ENCODE measurements at regions not wholly inside any gene's neighbourhood (a gene's known extent, or its start where the extent isn't known, plus 50 kb on each side); places are given as distances from the start of the nearest gene placed in this dataset.
"Not testable (repeated sequence)": the region's sequence is repeated elsewhere in the genome, so short reads cannot be mapped to it uniquely, and the experiment has no call there.

DNA sequence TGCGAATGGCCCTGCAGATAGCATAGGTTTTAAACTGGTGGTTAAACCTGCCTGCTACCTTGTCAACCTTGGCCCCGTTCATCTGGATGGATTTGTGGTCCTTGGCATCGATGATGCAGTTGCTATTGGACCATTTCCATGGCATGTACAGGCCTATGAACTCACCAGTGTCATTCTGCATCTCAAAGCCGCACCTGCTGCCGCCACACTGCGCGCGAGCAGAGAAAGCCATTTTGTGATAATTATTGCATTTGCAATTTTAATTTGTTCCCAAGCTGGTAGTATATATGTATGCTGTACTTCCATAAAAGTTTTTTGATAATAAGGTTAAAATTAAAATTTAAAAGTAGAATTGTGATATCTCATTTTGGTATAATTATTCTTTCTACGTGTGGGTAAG is 94.8 kb upstream of the UXS1 start:
- intact Hi-C loops (cut with DNase I), result no loop called here
- 91% methylated on average over 9 of the region's 9 CpGs for WGBS (ENCODE audit: insufficient coverage, low coverage, low lambda C conversion rate, missing lambda C conversion rate)
- Histone ChIP-seq H3K9me3 (no peaks in the 10 kb centered on the region), H3K27ac (no peak overlapping the region), H3K4me1 (no peaks in the 10 kb centered on the region), H3K27me3 (no peaks in the 10 kb centered on the region), H3K36me3 (no peaks in the 10 kb centered on the region), H3K4me3 (no peak overlapping the region)
- DNase-seq, result no peak
- no peak for TF ChIP-seq POLR2A (IDR thresholded peaks at IDR 0.05)
- TF ChIP-seq, protein P1, sequence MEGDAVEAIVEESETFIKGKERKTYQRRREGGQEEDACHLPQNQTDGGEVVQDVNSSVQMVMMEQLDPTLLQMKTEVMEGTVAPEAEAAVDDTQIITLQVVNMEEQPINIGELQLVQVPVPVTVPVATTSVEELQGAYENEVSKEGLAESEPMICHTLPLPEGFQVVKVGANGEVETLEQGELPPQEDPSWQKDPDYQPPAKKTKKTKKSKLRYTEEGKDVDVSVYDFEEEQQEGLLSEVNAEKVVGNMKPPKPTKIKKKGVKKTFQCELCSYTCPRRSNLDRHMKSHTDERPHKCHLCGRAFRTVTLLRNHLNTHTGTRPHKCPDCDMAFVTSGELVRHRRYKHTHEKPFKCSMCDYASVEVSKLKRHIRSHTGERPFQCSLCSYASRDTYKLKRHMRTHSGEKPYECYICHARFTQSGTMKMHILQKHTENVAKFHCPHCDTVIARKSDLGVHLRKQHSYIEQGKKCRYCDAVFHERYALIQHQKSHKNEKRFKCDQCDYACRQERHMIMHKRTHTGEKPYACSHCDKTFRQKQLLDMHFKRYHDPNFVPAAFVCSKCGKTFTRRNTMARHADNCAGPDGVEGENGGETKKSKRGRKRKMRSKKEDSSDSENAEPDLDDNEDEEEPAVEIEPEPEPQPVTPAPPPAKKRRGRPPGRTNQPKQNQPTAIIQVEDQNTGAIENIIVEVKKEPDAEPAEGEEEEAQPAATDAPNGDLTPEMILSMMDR (IDR thresholded peaks at IDR 0.05), result no peak
- peak in 1 of 4 donors; percentile 25 for ATAC-seq

DNA sequence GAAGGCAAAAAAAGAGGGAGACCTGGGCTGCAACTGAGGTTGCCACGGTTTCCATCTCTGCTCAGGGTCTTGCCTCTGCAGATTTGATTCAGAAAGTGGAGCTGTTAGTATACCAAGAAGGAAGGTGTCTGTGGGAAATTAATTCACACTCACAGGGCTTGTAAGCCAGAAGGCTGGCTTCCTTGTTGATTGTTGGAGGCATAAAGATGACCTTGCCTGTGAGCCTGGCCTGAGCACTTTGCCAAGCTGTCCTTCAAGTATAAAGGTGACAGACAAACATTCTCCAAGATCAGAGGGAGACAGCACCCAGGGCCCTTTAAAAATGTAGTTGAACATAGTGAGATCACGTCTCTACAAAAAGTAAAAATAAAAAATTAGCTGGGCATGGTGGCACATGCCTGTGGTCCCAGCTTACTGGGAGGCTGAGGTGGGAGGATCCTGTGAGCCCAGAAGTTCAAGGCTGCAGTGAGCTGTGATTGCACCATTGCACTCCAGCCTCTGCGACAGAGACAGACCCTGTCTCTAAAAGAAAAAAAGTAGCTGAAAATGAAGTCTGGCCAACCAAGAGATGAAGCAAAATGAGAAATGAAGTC is 91.2 kb upstream of the UXS1 start:
- no peak overlapping the region for H3K27ac ChIP-seq
- 94% methylated on average over 3 of the region's 3 CpGs for WGBS (ENCODE audit: insufficient coverage, low coverage, low lambda C conversion rate, missing lambda C conversion rate)
- no peak for ATAC-seq

DNA sequence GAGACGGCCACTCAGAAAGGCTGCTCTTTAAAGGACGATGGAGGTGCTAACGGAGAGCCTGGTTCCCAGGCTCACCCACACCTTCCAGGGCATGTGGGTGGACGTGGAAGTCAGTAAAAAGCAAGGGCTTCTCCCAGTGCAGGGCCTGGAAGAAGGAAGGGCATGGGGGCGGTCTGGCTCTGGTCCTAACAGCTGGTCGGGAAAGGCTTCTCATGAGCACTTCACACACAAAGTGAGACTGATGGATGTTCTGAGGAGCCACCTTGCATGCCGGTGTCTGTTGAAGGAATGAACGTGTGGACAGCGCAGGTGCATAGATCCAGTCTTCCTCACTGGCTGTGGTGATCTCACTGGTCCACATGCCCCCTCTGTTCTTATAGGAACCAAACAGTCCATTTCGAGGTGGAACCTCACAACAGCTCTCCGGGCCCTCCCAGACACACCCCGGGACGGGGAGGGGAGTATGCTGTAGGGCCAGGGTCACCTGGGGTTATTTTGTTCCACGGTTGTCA is 90.6 kb upstream of the UXS1 start:
- 60% methylated on average over 1 of the region's 14 CpGs for WGBS (ENCODE audit: insufficient coverage, low coverage, low lambda C conversion rate, missing lambda C conversion rate)
- Histone ChIP-seq H3K9me3 (no peaks in the 10 kb centered on the region), H3K36me3 (no peaks in the 10 kb centered on the region), H3K27me3 (no peaks in the 10 kb centered on the region), H3K4me1 (no peaks in the 10 kb centered on the region), H3K27ac (no peak overlapping the region), H3K4me3 (no peak overlapping the region)
- DNase-seq, result no peak
- intact Hi-C loops (cut with DNase I), result no loop called here
- TF ChIP-seq POLR2A (IDR thresholded peaks at IDR 0.05), result no peak
- TF ChIP-seq, protein P1 (IDR thresholded peaks at IDR 0.05), result no peak
- no peak for ATAC-seq

More for the DNA sequence above, 91.2 kb upstream of the UXS1 start:
- H3K36me3 ChIP-seq, result no peaks in the 10 kb centered on the region
- no peaks in the 10 kb centered on the region for H3K9me3 ChIP-seq
- intact Hi-C loops (cut with DNase I), result no loop called here
- no peaks in the 10 kb centered on the region for H3K27me3 ChIP-seq
- TF ChIP-seq POLR2A (IDR thresholded peaks at IDR 0.05), result no peak
- TF ChIP-seq, protein P1 (IDR thresholded peaks at IDR 0.05), result no peak
- no peak for DNase-seq
- no peak overlapping the region for H3K4me3 ChIP-seq
- H3K4me1 ChIP-seq, result no peaks in the 10 kb centered on the region

DNA sequence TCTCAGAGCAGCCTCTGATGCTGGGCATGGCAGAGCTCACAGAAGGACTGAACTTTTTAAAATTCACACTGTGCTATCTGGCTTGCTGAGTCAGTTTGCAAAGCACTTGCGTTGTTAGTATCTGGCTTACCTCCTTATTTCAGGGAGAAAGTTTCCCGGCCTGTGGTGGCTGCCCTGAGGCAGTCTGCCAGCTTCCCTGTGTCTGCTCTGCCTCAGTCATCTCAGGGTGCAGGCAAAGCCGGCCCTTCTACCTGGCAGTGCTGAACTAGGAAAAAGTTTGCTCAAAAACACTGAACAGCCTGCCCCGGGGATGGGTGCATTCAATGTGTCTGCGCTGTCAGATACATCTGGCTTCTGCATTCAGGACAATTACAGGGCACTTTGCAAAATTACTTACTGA is 90.2 kb upstream of the UXS1 start:
- TF ChIP-seq POLR2A (IDR thresholded peaks at IDR 0.05), result no peak
- TF ChIP-seq, protein P1 (IDR thresholded peaks at IDR 0.05), result no peak
- Histone ChIP-seq H3K36me3 (no peaks in the 10 kb centered on the region), H3K27me3 (no peaks in the 10 kb centered on the region), H3K9me3 (no peaks in the 10 kb centered on the region), H3K27ac (no peak overlapping the region), H3K4me3 (no peak overlapping the region), H3K4me1 (no peaks in the 10 kb centered on the region)
- ATAC-seq (no peak), DNase-seq (no peak)
- intact Hi-C loops (cut with DNase I), result no loop called here
- no CpG with 5 or more reads among the region's 5 CpGs for WGBS (ENCODE audit: insufficient coverage, low coverage, low lambda C conversion rate, missing lambda C conversion rate)

DNA sequence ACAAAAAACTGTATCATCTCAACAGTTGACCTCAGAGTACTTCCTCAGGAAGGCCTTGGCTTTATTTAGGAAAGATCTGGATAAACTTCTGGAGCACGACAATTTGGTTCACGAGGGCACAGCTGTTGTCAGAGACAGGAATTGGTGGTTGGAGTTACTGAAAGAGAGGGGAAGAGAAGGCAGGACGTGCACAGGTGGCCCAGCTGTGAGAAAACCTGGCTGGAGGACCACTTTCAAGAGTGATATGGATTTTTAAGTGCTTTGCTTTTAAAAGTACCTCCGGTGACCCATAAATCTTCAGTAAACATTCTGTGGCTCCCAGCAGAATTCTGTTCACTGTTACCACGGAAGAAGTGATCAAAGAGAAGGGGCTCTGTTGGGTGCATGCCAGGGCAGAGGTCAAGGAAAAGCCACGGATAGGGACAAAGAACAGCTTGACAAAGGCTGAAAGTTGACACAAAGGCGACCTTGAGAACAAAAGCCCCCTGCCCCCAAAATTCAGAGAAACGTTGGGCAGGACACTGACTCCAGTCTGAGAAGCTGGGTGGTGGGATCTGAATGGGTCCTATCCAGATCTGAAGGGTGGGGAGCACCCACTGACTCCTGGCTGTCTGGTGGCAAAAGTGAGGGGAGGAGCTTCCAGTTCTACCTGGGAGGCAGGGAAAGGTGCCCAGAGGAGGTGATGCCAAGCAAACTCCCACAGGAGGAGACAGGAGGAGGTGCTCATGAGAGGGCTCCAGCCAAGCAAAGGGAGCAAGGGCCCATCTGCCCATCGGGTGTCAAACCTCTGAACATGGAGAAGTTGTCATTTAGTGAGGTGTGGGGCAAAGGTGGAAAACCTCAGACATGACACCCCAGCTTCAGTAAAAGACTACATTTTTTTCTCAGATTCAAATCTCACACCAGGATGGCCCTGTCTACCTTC is 89.4 kb upstream of the UXS1 start:
- peak; percentile 15 to 53 (median 30) for ATAC-seq
- H3K4me3 ChIP-seq; H3K27me3 ChIP-seq; DNase-seq; H3K9me3 ChIP-seq; H3K27ac ChIP-seq; intact Hi-C loops (cut with DNase I); H3K36me3 ChIP-seq; H3K4me1 ChIP-seq: not testable (repeated sequence)
- WGBS (ENCODE audit: insufficient coverage, low coverage, low lambda C conversion rate, missing lambda C conversion rate), result 37% methylated on average over 9 of the region's 9 CpGs
